NAMALWA (cell line): ENCODE measurements at regions not wholly inside any gene's neighbourhood (a gene's known extent, or its start where the extent isn't known, plus 50 kb on each side); places are given as distances from the start of the nearest gene placed in this dataset.

Experiments used
- DNase-seq: peaks from one replicate; pipeline ENCODE4 v3.0.0-alpha.2; 2015; ENCODE audit warnings: low spot score

- no peak for DNase-seq
Observed at GRCh38 chr3:39748763-39749162, 60.6 kb upstream of the MYRIP start.

- no peak for DNase-seq
Observed at GRCh38 chr3:39750712-39751111, 58.7 kb upstream of the MYRIP start.

- DNase-seq, result no peak
Observed at GRCh38 chr3:39751286-39751685, 58.1 kb upstream of the MYRIP start.

- DNase-seq, result no peak
Observed at GRCh38 chr3:39752019-39752637, 57.3 kb upstream of the MYRIP start.

GRCh38 chr3:39752751-39753150 lies 56.7 kb upstream of the MYRIP start:
- no peak for DNase-seq

- DNase-seq, result no peak
Observed at GRCh38 chr3:39753391-39753790, 56.0 kb upstream of the MYRIP start.

- DNase-seq, result no peak
Observed at GRCh38 chr3:39754549-39754948, 54.9 kb upstream of the MYRIP start.

- DNase-seq, result no peak
Observed at GRCh38 chr3:39755100-39755499, 54.3 kb upstream of the MYRIP start.

GRCh38 chr3:39757307-39757706 lies 52.1 kb upstream of the MYRIP start:
- no peak for DNase-seq
